ENCODE measurements at regions not wholly inside any gene's neighbourhood (a gene's known extent, or its start where the extent isn't known, plus 50 kb on each side); places are given as distances from the start of the nearest gene placed in this dataset.

GRCh38 chr13:103521532-103521931 is 455.3 kb upstream of the SLC10A2 start:
- TF ChIP-seq POLR2A (IDR thresholded peaks at IDR 0.05; ENCODE audit: low read depth, low read length) (no peak), POLR2AphosphoS5 (IDR thresholded peaks at IDR 0.05; ENCODE audit: low read depth, low read length) (no peak)

Data from GM12892 (cell line).